GM03348 (cell line): ENCODE measurements at regions not wholly inside any gene's neighbourhood (a gene's known extent, or its start where the extent isn't known, plus 50 kb on each side); places are given as distances from the start of the nearest gene placed in this dataset.
"Not testable (repeated sequence)": the region's sequence is repeated elsewhere in the genome, so short reads cannot be mapped to it uniquely, and the experiment has no call there.

ENCODE experiments used
- DNase-seq: peaks from one replicate; pipeline ENCODE4 v3.0.0; 2012; ENCODE audit warnings: low spot score

DNA sequence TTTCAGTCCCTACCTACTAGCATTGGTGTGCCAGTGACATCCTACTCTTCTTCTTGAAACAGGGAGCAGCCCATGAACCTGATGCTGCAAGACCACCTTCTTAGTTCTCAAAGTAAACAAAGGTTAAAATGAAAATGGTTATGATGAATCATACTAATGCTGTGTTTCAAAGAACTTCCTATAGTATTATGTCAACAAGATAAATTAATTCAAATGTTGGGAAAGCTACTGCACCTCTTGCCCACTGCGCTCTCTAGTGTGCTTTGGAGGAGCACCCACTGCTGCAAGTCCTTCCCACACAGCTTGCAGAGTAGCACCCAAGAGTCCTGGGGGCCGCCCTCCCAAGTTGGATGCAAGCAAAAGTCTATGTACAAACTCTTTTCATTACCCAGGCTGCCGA is 81.1 kb downstream of the CD200R1L start:
- no peak for DNase-seq

GRCh38 chr3:112763258-112763657 is 83.4 kb downstream of the CD200R1L start:
- no peak for DNase-seq

DNA sequence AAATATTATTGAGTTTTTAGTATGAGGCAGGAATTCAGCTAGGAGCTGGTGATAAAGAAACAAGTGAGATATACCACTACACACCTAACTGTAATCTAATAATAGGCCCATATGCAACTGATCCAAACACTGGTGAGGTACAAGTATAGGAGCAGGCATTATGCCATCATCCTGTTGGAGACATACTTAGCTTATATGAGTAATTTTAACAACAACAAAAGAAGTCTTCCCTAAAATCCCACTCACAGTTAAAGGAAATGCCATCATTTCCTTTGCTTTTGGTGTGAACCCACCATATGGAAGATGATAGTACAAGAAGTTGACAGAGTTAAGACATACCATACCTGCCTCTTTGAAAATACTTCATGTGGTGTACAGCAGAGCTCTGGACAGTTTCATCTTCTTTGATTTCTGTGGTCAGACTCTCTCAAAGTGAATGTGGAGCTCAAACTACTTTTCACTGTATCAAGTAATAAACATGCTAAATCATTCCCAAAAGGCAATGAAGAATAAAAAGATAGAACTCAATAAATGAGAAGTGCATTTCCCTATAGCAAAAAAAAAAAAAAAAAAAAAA is 85.5 kb downstream of the CD200R1L start:
- DNase-seq, result no peak

DNA sequence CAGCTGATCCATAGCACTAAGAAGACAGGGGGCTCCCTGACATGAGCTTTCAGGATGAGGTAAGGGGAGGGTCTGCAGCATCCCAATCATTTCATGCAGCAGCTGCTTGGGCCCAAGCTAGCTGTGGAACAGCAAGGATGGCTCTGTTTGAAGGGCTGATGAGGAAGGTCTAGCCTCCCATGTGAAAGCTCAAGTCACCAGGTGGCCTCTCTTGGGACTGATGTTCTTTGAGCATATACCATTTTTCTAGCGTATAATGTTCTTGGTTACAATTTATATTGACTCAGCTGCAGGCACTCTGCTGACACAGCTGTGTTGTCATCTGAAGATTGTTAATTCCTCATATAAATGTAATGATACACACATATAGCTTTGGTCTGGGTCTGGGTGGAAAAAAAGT is 87.0 kb downstream of the CD200R1L start:
- DNase-seq, result no peak

DNA sequence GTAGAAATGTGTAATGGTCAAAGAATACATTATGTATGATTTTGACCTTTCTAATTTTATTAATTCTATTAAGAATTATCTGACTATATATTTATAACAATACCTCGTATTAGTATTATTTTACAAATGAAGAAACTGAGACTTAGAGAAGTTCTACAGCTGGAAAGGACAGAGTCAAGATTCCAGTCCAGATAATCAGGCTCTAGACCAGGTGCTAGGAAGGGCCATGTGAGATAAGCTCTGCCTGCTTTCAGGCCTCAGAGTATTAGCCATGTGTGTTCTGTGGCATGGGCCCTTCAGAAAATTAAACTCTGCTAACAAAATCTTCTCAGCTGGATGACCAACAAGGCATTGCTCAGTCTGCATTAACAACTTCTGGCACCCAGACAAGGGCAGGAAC is 87.5 kb downstream of the CD200R1L start:
- no peak for DNase-seq

DNA sequence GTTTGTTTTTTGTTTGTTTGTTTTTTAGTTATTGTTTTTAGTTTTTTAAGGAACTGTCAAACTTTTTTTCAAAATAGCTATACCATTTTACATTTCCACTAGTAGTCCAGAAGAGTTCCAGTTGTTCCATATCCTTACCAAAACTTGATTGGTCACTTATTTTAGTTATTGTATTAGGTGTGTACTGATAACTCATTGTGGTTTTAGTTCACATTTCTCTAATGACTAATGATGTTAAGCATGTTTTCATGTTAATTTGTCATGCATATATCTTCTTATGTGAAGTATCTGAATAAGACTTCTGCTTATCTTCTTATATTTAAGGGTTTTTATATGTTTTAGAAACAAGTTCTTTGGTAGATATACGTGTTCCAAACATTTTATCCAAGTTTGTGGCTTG is 89.5 kb downstream of the CD200R1L start:
- no peak for DNase-seq

DNA sequence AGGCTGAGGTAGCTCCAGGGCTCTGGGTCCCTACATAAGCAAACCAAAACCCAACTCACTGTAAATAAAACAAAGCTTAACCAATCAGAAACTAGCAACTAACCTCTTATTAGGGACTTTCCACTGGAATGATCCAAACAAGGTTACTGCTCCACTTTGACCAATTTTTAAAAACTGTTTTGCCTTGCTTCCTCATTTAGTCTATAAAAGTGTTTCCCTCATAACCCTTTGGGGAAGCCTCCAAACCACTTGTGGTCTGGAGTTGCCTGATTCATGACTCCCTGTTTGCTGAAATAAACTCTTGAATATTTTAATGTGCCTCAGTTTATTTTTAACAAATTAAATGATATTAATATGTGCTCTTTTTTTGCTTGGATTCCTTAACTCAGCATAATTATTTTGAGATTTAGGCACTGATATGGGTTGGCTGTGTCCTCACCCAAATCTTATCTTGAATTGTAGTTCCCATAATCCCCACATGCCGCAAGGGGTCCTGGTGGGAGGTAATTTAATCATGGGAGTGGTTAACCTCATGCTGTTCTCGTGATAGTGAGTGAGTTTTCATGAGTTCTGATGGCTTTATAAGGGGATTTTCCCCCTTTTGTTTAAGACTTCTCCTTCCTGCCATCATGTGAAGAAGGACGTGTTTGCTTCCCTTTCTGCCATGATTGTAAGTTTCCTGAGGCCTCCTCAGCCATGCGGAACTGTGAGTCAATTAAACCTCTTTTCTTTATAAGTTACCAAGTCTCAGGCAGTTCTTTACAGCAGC is 90.6 kb downstream of the CD200R1L start:
- no peak for DNase-seq

DNA sequence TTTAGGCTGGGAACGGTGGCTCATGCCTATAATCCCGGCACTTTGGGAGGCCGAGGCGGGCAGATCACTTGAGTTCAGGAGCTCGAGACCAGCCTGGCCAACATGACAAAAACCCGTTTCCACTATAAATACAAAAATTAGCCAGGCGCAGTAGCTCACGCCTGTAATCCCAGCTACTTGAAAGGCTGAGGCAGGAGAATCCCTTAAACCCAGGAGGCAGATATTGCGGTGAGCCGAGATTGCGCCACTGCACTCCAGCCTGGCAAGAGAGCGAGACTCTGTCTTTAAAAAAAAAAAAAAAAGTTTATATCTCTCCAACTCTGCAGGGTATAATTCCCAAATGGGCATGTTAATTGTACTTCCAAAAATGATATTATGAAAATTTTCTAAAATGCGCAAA is 91.6 kb downstream of the CD200R1L start:
- DNase-seq, result not testable (repeated sequence)

DNA sequence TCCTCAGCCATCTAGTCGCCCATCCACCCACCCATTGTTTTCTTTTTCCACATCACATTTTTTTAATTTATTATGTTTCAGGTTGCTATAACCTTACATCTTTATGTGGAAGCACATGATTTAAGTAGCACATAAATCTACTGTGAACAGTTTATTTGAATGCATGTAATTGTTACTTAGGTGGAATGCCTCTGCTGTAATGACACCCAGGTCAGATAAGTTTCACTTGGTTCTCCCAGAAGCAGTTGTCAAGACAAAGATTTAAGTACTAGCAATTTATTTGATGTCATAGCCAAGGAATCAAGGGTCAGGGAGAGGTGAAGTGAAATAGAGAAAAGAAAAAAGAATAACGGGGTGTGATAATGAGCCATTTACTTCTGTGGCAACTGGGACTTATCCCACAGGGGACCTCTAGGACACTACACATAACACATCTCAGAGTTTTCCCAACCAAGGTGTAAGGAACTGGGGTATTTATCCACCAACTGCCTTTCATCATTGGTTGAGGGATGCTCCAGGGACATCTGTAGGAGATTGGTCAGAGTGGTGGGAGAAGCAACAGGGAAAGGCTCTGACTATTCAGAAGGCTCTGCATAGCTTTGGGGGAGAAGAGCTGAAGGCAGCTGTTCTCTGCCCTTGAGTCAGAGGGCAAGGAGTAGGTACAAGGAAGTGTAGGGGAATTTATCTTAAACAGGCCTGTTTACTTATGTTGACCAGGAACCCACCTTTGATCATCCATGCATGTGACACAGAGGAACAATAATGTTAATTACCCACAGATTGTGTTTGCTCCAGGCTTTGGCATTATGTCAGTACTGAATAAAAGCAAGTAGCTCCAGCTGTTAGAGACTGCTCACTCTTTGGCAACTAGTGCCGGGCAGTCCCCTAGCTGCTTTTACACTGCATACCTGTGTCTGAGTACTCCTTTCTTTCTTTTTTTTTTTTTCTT is 94.8 kb downstream of the CD200R1L start:
- no peak for DNase-seq

DNA sequence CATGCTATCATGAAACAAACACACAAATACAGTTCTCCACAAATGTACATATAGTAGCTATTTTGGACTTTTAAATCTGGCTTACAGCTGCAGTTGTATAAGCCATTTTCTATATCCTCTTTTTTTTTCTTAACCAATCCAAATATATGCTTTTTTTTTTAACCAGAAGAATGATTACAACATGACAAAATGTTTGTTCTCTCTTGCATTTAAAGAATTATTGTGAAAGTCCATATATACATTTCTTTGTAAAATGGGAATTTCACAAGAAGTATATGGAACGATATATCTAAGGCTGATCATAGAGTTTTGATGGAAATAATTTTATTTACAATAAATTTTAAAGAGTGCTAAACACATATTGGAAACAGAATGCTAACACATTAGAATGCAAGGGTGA is 95.6 kb downstream of the CD200R1L start:
- DNase-seq, result no peak

DNA sequence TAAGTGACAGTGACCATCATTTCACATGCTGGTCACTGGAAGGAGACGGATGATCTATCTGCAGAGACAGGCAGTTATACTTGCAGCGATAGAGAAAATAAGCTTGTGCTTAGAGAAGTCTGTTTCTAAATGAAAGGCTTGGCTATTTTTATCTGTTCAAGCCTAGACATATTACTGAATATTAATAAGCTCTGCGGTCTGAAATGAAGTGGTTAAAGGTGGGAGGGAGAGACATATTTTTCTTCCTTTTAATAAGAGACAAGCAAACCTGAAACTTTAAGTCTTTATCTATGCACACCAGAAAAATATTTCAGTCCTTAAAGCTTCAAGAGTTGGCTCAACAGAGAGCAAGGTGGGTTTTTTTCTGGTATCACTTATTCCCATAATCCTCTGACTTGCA is 99.0 kb downstream of the CD200R1L start:
- DNase-seq, result no peak

DNA sequence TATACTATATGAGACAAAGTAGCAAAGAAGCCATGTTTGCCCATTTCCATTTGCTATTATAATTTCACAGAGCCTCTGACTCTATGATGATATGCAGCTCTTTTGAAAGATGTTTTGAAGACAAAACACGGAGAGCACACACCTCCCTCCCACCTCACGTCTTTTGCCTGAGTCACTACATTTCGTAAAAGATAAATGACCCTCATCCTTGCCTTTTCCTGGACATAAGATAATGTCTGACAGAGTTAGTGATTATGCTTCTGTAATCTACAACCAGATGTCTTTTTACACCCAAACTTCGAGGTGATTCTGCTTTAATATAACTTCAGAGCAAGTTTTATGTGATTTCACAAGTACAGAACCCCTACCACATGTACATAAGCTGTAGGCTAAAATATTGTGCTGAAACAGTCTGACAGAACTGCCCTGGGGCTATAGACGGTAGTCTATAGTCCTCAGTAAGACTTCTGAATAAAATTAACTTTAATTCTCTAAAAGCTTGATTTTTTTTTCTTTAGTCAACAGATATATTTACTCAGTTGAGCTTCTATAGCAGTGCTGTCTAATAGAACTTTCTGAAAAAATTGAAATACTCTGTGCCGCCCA is 99.9 kb downstream of the CD200R1L start:
- DNase-seq, result peak; percentile 52

DNA sequence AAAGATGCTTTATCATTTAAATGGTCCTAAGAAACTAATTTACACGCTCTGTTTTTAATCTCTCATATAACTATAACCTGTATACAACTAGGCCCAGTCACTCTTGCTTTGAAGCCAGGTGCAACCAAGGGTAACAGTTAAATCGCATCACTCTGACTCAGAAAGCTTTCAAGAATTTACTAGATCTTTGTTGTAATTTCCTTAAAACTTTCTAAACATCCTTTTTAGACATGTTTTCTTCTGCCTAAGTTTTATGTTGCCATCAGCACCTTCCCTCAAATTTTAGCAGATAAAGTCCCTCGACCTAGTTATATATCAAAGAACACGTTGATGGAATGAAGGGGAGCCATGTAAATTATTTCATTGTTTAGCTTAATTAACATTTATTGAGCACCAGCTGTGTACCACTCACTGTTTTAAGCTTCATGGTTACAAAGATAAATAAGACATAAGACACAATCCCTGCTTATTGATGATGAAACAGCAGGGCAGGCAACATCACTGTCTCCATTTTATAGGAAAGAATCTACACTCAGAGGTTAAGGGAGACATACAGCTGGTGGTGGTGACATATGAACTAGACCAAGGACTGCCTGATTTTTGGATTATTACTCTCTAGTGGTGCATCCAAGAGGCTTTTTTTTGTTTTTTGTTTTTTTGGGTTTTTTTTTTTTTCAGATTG is 101.0 kb downstream of the CD200R1L start:
- no peak for DNase-seq

- DNase-seq, result peak; percentile 21
These were observed 101.7 kb downstream of the CD200R1L start for GRCh38 chr3:112744825-112745566.

DNA sequence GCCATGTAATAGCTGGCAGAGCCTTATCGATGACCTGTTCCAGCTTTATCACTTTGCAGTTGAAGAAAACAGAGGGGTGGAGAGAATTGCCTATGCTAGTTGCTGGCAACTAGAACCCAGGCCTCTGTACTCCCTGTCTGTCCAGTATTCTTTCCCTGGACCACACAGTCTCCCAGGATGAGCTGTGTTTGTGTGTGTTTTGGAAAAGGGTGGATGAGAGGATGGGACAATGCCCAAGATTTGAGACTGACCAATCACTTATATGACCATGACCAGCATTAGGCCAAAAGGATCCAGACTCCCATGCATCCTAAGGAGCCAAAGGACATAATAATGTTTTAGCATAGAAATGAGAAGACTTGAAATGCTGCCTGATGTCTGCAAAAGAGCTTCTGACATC is 102.6 kb downstream of the CD200R1L start:
- no peak for DNase-seq

GRCh38 chr3:112742934-112743333 is 102.0 kb upstream of the CCDC80 start:
- DNase-seq, result no peak

- DNase-seq, result no peak
These were observed 101.0 kb upstream of the CCDC80 start for GRCh38 chr3:112741983-112742382.

- no peak for DNase-seq
These were observed 99.9 kb upstream of the CCDC80 start for GRCh38 chr3:112740835-112741234.

GRCh38 chr3:112739252-112739965 is 98.5 kb upstream of the CCDC80 start:
- DNase-seq, result peak; percentile 32

DNA sequence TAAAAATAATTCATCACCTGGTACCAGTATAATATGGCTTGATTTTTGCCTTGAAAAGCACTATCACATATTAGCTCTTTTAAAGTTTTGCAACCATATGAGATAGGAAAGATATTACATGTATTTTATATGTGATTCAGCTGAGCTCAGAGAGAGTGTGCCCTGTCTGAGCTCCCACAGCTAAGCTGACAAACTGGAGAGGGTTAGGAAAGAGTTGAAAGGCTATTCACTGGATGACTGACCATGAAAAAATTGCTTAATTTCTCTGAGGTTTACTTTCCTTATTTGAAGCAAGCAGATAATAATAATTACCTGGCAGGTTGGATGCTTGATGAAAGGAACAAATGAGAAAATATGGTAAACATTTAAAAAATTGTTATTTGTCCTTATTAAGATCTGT is 97.4 kb upstream of the CCDC80 start:
- DNase-seq, result peak; percentile 40
